ENCODE measurements at regions not wholly inside any gene's neighbourhood (a gene's known extent, or its start where the extent isn't known, plus 50 kb on each side); places are given as distances from the start of the nearest gene placed in this dataset.

DNA sequence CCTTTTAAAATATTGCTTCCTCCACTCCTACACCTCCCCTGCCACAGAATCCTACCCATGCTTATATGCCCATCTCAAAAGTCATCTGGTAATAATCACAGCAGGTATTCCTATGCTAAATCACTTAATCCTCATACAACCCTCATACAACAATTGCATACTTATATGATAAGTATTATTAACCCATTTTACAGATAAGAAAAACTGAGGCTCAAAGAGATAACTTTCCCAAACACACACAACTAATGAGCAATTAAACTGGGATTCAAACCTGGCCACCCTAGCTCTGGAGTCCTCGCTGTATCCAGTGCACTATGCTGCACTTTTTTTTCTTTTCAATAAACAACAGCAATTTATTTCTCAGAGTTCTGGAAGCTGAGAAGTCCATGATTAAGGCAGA lies 99.8 kb upstream of the TSPAN5 start:
- DNase-seq = no peak

DNA sequence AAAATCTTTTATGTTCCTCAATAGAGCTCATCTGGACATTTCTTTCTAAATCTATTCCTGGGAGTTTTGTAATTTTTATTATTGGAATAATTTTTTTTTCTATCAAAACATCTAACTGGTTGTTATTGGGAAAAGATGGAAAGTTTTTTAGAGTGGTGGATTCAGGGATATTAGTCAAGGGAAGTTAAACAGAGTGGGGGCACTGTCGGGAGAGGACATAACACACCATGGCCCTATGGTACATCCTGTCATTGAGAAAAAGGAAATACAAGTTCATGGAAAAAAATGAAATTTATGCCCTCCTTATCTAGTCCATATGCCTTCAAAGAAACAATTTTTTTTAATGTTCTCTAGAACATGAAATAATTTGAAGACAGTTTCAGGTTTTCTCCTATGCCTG lies 96.3 kb upstream of the TSPAN5 start:
- no peak for DNase-seq

DNA sequence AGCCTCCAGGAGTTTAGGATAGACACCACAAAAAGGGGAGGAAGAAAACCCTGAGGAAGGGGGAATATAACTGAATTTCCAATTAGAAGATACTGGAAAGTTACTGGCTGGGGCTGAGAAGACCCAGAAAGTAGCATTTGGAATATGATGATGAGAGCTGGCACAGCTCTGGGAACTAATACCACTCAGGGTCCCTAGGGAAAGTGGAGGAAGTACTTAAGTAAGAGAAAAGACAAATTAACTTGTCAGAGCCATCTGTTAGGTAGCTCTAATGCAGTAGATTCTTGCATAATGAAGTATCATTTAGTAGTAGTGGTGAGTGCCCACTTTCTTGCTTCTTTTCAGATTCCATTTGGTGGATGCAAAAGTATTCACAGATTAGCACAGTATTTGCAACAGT lies 90.8 kb upstream of the TSPAN5 start:
- DNase-seq = no peak

DNA sequence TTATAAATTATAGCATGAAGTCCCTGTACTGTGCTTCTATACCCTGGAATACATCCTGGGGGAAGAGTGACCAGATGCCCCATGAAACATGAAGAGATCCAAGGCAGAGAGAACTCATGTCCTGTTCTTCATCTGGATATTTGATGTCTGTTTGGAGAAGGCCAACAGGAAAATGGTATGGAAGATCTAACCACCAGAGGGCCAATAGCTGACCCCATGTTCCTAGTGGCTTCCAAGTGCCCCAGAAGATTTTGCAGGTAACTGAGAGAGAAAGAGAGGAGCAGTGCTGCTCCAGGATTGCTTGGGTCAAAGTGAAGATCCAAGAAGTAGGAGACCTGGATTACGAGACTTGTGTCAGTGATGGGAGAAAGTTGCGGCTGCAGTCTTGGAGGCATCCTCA lies 90.2 kb upstream of the TSPAN5 start:
- DNase-seq = no peak

DNA sequence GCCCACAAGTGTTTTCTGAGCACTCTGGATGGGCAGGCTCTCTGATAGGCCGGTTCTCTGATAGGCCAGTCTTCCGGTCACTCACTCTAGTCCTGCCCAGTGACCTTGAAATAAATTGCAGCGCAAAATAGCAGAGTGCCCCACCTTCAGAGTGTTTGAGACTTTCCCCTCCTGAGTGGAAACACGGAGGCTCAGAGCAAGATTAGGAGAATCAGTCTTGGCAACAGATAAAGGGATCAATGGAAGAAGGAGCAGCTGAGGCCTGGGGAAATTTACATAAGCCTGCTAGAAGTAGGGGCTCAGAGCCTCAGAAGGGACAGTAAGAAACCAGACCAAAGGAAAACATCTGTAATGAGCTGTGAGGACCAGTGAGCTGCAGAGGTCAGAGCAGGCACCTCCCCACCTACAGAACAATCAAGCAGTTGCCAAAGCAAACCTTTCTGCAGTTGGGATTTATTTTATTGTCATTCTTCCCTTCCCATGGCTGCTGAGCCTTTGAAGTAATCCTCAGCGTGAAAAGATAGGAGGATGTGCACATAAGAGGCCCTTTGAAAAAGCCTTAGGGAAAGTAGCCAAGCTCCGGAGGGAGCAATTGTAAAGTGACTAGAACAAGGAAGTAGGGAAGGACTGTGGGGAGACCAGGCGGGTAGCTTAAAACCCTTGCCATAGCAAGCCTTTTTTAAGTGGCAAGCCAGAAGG lies 89.1 kb upstream of the TSPAN5 start:
- DNase-seq = no peak

DNA sequence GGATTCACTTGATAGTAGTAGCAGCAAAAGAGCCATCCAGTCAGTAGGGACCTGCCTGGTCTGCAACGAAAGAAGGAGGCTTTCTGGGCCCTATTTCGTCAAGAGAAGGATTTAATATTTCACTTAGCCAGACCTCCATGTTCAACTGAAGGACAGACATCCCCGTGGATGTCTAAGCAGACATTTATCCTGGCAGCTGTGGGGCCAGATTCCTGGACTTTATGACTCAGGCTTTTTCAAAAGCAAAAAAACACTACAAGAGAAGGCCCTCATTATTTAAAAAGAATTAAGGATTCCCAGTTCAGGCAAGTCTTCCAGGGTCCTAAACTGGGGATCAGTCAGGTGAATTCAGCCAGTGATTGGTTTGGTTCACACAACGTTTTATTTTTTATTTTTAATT lies 88.5 kb upstream of the TSPAN5 start:
- DNase-seq = no peak

DNA sequence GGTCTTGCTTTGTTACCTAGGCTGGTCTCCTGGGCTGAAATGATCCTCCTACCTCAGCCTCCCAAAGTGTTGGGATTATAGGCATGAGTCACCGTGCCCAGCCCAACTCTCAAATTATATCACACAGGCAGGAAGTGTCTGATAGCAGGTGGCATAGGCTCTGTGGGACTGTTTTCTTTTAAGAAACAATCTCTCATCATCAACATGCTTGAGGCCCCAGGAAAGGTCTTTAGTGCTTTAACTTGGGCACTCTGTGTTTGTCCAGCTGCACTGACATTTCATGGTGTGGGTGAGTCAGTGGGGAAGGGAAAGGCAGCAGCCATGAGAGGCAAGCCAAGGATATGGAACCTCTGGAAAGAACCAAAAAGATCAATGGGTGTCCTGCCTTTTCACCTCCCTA lies 88.1 kb upstream of the TSPAN5 start:
- no peak for DNase-seq

DNA sequence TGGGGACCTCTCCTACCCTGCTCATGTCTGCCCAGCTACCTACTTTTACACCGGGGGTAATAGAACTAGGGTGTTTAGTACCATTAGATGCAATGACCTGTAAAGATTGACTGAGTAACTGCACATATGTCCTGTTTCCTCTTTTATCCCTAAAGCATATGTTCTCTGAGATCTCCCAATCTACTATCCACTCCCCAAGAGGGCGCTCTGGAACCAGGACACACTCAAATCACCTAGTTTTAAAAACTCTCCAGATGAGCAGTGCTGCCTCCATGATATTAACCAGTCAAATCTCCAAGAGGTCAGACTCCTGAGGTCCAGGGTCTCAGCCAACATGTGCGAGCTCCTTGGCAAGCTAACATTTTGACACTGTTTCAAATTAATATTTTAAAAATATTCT lies 87.0 kb upstream of the TSPAN5 start:
- peak; percentile 54 for DNase-seq

DNA sequence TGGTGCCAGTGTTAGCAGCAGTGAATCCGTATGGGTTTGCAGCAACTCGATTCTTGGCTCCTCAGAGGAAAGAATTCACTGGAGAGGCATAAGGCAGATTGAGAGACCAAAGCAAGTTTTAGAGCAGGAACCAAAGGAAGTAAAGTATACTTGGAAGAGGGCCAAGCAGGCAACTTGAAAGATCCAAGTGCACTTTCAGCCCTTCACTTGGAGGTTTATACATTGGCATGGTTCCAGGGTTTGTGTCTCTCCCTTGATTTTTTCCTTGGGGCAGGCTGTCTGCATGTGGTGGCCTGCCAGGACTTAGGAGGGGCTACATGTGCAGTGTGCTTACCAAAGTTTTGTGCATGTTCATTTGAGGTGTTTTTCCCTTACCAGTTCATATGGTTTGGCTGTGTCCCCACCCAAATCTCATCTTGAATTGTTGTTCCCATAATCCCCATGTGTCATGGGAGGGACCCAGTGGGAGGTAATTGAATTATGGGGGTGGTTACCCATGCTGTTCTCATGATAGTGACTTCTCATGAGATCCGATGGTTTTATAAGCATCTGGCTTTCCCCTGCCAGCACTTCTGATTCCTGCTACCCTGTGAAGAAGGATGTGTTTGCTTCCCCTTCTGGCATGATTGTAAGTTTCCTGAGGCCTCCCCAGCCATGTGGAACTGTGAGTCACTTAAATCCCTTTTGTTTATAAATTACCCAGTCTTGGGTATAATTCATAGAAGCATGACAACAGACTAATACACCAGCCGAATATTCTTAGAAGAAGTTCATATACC lies 86.2 kb upstream of the TSPAN5 start:
- no peak for DNase-seq

DNA sequence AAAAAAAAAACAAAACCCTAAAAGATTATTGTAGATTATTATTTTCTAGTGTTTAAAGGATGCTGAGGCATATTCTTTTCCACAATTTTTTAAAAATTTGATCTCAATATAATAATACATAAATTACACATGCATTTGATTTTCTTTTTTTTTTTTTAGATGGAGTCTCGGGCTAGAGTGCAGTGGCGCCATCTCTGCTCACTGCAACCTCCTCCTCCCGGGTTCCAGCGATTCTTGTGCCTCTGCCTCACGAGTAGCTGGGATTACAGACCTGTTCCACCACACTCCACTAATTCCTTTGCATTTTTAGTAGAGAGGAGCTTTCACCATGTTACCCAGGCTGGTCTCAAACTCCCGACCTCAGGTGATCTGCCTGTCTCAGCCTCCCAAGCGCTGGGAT lies 83.5 kb upstream of the TSPAN5 start:
- DNase-seq = no peak

DNA sequence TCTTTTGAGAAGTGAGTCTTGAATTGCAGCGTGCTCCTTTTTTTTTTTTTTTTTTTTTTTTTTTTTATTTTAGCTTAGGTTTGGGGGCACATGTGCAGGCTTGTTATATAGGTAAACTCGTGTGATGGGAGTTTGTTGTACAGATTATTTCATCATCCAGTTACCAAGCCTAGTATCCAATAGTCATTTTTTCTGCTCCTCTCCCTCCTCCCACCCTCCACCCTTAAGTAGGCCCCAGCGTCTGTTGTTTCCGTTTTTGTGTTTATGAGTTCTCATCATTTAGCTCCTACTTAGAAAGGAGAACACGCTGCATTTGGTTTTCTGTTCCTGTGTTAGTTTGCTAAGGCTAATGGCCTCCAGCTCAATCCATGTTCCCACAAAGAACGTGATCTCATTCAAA lies 81.3 kb upstream of the TSPAN5 start:
- no peak for DNase-seq

DNA sequence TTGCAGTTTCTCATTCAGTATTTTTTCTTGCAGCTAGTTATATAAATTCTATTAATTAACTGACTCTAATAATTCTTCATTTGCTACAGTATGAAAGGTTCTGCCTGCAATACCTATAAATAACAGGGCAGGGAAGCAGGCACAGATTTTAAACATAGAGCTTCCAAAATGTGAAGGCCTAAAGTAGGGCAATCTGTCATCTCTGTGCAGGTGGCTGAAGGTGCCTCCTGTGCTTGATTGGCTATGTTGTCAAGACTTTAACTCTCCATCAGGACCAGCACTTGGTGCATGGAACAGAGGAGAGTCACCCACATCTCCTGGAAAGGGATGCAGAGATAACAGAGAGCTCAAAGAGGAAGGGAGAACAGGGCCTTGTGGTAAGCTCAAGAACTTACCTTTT lies 75.2 kb upstream of the TSPAN5 start:
- DNase-seq = no peak

DNA sequence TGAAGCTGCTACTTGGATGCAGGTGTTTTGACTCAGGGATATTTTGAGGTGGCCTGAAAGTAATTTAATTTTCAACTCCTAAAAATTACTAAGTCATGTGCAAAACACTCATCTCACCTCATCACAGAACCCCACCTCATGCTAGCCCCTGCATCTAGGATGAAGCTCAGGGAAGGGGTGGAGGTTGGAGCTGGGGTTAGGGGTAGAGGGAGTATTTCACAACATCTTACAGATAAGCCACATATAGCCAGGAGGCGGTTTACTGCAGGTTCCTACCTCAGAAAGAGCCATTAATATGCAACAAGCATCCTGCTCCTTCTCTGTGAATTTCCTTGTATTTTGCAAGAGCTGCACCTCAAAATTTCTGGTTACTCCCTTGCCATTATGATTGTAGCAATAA lies 70.5 kb upstream of the TSPAN5 start:
- DNase-seq = no peak

DNA sequence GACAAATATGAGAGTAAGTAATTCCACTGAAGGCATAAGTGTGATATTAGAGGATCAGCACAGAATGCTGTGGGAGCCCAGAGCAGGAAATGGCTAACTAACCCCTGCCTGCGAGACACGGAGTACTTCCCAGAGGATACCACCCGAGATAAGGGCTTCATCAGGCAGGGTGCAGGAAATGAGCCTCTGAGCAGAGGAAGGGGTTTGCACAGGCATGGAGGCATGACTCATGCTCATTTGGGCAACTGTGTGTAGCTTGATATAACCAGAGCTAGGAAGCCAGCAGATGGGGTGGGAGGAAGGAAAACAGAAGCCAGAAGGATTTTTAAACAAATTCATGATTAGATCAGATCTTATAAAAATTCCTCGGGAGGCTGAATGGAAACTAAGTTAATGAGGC lies 70.0 kb upstream of the TSPAN5 start:
- DNase-seq = peak; percentile 50

DNA sequence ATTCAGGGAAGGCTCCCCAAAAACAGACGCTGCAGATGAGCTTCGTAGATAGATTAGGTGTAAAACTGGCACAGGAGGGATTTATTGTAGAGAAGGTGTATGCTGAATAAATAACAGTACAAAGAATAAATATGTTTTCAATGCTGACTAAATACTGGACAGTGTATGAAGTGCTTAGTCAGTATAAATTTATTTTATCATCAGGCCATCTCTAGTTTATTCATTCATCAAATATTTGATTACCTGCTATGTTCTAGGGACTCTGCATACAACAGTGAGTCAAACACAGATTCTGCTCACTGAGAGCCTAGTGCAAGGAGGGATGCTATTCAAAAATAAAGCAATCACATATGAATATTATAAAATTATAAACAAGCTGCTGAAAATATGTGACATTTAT lies 63.6 kb upstream of the TSPAN5 start:
- DNase-seq = no peak

DNA sequence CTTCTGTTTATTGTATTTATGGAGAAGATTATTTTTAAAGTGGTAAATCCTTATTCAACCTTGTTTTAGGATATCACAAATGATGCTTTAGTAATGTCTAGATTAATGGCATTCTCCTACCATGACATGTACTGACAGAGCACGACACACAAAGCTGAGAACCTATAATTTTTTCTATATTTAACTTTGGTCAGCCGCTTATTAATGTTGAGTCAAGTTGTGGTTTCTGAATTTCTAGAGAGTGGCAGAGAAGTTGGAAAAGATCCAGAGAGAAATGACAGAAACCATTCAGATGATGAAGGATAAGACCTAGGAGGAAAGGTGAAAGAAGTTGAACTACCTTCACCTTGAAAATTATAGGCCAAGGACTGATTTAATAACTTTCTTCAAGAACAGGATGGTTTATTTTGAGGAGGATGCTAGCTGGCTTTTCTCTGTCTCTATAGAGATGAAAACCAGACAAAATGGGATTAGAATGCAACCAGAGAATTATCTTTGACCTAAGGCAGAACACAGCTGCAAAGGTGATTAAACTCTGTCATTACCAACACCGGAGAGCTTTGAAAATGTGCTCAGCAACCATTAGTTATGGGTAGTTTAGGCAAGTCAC lies 62.6 kb upstream of the TSPAN5 start:
- peak; percentile 23 for DNase-seq

DNA sequence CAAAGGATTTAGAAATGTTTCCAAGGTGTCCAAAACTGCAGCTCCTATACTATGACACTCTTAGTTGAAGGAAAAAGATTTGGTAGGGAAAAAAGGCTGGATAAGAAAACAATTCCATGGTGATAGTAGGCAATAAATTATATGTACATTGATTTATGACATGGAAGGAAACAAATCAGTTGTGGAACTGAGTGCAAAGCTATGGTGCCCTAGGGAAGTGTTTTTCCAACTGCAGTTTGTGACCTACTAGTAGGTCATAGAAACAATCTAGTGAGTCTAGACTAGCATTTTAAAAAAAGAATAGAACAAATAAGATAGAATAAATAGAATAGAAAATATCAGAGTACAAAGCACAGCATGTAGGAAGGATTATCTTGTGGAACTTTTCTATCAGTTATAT lies 58.4 kb upstream of the TSPAN5 start:
- no peak for DNase-seq

DNA sequence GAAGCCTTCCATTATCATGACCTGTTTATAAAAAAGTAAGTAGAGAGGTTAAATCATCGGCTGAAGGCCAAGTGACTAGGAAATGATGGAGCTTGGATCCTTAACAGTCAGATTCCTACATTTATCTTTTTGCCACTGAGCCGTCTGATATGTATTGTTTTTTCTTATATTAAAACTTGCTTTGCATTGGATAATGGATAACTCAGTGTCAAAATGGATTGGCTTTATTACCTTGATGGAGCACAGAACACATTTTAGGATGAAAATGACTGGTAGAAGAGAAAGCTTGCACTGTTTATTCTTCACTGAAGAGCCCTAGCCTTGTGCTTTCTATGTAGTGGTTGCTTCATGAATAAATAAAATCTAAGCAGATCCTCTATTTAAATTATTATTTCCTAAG lies 54.2 kb upstream of the TSPAN5 start:
- DNase-seq = no peak

DNA sequence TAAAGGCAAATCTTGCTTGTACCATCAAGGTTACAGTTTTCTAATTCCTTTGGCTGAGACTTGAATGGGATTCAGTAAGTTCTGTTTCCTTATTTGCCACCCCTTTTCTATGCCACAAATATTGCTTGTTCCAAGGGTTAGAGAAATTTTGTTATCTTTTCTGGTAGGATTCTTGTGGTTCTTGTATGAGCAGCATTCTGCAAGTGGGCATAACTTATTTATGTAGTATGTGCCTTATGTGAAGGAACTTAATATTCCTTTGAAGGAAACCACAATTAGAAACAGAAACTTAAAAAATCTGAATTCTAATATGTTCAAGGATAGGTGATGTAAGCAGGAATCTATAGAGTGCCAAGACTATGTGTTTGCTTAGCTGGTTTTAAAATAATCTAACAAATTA lies 53.1 kb upstream of the TSPAN5 start:
- DNase-seq = no peak

DNA sequence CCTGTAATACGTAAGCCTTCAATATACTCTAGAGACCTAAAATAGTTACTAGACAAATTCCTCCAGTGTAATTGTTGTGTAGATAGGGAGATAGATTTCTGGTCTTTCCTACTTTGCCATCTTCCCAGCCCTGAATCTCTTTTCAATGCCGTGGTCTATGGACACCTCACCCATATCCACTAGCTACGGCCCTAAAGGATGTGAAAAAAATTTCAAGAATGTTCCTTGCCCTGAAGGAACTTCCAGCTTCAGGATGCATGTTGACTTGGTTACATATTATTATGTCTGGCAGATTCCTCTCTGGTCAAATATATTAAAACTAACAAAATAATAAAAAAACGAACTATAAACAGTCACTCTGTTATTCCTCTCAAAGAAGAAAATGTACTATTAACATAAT lies 52.4 kb upstream of the TSPAN5 start:
- DNase-seq = no peak

Measured in hematopoietic multipotent progenitor cell treated with erythropoietin and hydrocortisone succinate and interleukin-3 and kit ligand, for 6 days (in vitro differentiated cells).